GF-D8 (cell line): ENCODE measurements at regions not wholly inside any gene's neighbourhood (a gene's known extent, or its start where the extent isn't known, plus 50 kb on each side); places are given as distances from the start of the nearest gene placed in this dataset.

ENCODE experiments used
- DNase-seq: peaks from one replicate; lab custom pipeline; 2025; lab: John Stamatoyannopoulos, UW

DNA sequence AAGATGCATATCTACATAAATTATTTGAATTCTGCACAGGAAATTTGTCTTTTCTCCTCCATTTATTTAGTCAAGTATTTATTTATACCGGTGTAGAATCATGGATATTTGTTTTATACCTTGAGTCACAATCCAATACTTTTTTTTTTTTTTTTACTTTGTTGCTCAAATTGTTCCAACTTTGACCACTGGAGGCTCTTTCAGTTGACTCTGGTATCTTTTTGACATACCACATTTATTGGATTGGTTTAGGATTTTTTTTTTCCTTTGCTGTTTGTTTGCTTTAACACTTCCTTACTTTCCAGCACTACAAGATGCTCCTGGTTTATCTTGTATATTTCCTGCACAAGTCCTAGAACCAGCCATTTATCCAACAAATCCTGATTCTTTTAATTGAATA, 543.1 kb upstream of the RIOK2 start:
- DNase-seq, result no peak

DNA sequence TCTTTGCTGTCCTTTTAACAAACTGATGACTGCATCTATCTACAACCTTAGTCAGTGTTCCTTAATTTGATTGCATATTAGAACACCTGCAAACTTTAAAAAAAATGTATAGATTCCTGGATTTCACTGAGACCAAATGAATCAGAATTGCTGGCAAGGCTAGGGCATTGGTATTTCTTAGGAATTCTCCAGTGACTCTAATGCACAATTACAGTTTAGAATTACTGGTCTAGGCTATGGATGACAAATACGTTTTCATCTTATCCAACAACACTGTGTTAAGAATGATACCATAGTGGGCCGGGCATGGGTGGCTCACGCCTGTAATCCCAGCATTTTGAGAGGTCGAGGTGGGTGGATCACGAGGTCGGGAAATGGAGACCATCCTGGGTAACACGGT, 545.9 kb upstream of the RIOK2 start:
- no peak for DNase-seq

DNA sequence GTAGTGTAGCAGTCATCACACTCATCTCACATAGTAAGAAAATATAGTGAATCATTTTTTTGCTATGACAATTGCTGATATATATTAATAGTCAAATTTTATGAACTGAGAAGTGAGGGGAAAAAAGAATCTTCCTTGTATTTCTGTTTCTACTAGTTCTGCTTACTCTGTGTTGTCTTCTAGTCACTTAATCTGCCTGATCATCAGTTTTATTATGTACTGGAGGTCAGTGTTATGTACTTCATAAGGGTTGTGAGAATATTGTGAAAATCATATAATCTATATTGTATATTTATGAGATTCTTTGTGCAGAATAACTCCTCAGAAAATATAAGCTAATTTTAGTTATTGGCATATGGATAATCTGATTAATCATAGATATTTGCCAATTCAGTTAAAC, 546.9 kb upstream of the RIOK2 start:
- DNase-seq, result no peak

DNA sequence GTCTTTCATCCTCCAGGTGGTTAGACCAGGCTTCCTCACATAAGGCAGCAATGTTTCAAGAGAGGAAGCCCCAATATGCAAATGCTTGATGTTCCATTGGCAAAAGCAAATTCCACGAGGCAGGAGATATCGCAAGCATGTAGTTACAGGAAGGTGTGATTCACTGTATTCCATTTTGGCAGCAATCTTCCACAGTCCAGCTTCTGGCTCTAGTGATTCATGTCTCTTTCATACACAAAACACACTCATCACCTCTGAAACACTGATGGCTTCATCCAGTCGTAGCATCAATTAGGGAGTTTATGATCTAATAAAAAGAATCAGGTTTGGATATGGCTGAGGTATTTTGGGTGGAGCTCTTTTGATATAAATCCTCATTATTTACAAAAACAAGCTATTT, 552.2 kb upstream of the RIOK2 start:
- no peak for DNase-seq

DNA sequence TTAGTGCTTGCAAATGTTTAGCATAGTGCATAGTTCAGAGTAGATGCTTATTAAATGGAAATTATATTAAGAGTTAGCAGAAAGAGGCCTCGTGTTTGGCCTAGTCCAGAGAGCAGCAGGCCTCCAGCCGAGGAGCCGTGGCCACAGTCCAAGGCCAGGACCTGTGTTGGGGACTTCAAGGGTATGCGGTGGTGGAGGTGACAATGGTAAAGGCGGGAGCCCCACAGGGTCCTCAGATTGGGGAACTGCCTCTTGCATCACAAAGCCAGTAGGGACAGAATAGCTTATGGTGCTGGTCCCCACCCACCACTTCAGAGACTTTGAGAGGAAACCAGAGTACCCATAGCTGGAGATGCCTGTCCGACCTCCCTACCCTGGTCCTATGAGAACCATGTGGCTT, 554.6 kb upstream of the RIOK2 start:
- no peak for DNase-seq

DNA sequence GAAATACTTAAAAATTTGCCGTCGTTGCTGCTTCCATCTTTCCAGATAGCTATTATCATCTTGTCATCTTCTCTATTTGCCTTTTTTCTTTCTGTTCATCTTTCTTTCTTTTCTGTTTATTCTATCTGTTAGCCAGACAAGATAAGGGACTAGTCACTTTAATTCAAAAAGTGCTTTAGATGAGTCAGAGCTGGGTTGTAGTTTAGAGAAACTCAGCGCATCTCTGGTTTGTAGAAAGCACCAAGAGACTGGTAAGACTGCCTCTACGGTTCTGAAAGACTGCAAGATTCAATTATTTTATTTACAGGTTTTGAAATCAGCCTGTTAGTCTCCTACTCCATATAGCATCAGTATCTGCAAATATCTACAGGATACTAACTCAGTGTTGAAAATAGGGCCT, 562.8 kb upstream of the RIOK2 start:
- DNase-seq, result no peak

DNA sequence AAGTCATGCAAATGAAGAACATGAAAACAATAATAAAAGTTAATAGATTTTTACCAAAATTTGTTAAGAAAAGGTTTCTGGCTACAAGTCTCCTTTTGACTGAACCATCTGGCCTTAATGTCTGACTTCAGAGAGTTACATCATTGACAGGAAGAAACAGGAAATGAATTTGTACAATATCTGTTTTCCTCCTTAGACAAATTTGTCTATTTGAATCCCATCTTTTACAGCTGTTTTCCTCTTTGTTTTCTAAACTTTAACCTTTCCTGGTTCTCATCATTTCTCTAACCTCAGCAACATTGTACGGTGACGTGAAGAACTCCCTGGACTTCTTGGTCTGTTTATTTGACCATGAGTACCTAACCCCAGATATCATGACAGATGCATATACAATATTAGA, 567.5 kb upstream of the RIOK2 start:
- DNase-seq, result no peak

DNA sequence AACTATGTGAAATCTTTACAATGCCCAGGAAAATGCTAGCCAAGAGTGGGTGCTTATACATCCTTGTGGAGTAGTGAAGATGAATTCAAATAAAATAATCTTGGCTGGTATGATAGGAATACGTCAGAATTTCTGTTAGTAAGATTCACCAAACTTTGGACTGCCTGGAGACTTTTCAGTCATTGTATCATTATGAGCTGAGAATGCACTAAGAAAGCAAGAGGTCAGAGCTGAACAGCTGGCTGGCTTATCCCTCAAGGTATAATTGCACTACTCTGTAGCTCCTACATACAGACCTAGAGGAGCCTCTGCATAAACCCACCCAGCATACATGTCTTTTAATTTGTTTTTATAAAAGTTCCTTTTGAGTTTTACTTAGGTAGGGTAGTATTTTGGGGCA, 568.5 kb upstream of the RIOK2 start:
- DNase-seq, result no peak

DNA sequence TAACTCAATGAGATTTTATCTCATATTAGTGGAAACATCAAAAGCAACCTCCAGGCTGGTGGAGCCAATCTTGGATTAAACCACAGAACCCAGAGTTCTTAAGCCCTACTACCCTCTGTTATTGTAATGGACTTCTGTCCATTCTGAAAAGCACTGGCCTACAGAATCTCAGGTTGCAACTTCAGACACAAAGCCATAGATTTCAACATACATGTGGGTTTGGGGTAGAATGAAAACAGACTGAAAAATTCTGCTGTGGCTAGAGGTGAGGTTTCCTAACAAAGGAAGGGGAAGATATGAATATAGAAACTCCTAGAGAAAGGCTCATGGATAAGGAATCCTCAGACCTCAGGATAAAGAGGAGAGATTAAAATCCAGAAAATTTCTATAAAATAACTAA, 569.8 kb upstream of the RIOK2 start:
- DNase-seq, result no peak

DNA sequence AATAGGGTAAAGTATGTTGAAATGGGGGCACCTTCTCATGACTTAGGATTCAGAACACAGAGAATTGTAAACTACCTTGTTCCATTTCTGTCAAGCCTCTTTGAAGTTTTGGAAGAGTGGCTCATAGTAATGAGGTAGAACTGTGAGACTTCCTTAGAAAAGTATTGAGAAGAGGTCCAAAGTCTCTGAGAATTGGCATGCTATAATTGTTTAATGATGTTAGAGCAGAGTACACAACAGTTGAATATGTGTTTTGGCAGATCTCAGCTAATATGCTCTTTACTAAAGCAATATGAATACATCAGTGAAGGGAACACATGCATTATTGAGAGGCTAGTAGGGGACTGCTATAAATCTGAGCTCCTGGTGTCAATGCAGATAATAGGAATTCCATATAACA, 579.4 kb upstream of the RIOK2 start:
- DNase-seq, result no peak

DNA sequence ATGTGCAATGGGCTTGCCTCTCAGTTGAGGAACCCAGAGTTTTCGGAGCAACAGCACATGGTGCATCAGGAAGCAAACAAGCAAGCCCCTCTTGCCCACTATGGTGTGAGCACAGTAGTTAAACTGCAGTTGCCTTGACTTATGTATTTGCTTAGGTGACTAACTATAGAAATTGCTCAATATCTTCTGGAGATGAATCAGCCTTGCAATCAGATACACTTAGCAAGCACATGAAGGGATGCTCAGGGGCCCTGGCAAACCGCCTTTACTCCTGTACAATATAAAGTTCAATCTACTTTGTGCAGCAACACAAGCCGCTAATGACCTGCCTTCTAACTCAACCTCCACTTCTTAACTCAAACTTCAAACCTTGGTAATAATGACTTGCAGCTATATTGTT, 581.7 kb upstream of the RIOK2 start:
- no peak for DNase-seq

DNA sequence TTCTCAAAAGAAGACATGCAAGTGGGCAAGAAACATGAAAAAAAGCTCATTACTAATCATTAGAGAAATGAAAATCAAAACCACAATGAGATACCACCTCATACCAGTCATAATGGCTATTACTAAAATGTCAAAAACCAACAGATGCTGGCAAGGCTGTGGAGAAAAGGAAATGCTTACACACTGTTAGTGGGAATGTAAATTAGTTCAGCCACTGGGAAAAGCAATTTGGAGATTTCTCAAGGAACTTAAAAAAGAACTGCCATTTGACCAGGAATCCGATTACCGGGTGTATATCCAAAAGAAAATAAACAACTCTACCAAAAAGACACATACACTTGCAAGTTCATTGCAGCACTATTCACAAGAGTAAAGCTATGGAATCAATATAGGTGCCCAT, 595.4 kb upstream of the RIOK2 start:
- no peak for DNase-seq

DNA sequence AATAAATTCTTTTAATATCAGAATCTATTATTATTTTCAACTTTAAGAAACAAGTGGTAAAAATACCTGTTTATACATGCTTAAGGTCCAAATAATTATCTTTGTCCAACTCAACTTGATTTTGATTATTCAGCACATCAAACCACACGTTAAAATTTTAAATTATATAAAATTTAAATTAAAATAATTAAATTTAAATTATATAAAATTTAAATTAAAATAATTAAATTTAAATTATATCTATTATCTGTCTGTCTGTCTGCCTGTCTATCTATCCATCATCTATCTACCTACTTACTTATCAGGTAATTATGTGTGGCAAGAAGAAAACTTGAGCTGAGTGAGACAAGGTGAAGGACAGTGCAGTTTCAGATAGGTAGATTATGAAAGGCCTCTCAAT, 605.3 kb upstream of the RIOK2 start:
- DNase-seq, result no peak

DNA sequence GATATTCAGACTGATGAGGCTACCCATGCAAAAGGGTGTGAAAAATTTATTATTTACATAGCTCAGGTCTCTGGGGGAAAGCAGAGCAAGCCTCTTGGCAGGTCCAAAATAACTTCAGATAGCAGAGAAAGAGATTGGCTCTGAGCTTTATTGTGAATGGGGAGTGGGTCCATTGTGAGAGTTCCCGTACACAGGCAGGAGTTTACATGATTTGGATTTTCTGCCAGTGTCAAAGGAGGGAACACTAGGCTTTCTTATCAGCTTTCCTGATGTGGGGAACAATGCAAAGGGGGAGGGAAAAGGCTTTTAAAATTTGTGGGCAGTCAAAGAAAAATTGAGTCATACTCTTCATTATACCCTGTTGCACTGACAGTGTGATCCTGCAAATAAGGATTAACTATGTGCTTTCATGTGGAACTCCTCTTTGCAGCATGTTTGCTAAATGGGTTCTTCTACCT, 615.0 kb upstream of the RIOK2 start:
- DNase-seq, result no peak

DNA sequence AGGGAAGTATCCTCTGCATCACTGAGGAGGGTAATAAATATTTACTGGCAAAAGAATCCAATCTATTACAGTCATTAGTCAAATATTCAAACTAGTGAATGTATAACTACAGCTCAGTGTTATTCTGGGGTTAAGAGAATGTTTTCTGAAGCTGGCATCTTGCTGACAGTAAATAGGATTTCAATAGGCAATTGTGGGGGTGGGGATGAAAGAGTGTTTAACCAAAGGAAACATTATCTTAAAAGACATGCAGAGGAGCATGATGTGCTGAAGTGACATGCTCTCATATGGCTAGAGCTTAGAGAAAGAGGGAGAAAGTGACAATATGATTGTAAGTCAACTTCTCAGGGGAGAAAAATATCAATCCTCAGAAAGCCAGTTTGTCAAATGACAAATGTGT, 618.4 kb upstream of the RIOK2 start:
- no peak for DNase-seq

DNA sequence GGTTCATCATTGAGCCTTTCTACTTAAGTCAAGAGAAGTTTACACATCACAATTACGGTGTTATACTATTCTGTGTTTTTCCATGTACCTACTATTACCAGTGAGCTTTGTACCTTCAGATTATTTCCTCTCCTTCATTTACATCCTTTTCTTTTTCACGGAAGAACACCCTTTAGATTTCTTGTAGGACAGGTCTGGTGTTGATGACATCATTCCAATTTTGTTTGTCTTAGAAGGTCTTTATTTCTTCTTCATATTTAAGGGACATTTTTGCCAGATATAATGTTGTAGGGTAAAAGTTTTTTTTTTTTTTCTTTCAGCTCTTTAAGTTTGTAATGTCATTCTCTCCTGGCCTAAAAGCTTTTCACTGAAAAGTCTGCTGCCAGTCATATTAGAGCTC, 637.1 kb upstream of the RIOK2 start:
- DNase-seq, result no peak

DNA sequence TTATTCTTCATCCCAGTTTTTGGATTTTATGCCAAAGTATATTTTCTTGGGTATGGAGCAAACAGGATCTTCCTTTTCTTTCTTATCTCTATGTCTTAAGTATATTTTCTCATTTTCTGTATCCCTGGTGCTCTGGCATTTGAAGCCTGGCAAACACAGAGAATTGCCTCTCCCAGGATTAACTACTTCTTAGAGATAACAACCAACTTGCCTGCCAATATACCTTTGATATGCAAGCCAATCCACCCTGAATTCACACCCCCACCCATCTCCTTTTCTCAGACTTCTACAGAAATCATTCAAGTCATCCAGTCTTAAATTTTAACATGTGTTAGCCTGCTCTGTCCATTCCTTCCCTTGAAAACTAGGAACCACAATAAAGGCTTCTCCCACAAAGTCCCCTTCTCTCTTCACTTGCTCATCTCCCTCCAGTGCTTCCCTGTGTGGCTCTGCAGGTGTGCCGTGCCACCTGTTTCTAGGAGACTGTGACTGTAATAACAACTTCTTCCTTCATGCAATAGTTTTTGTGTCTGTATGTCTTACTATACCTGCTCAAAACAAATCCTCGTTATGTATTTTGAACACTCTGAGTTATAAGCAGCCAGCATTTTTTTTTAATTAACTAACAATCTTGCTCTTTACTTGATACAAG, 649.7 kb upstream of the RIOK2 start:
- DNase-seq, result no peak

DNA sequence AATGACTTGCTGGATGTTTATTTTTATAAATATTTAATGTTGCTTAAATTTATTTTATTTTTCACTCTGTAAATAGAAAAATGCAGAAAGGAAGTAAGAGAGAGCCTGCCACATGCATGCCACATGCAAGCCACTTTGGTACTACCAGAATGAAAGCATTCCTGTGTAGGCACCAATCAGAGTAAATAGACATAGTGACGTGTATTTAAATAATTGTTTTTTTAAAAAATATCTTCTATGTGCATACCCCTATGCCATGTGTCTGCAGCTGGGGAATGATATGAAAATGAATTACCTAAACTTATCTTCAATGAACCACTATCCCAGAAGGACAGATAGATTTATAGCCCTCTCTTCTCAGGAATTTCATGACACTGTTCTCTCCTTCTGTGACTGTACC, 651.5 kb upstream of the RIOK2 start:
- no peak for DNase-seq

DNA sequence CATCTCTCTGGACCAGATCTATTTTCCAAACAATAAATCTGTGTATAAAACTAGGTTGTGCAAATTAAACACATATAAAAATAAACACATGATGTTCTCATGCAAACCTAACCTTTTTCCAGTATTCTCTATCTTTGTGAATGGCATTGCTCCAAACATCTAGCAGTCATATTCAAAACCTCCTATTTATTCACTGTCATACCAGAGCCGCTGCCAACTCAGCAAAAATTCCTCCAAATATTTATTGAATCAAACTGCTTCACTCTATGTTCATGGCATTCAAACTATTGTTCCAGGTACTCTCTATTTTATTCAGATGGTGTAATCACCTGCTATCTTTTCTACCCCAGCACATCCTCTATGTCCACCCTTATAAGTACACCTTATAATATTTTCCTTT, 652.1 kb upstream of the RIOK2 start:
- no peak for DNase-seq

DNA sequence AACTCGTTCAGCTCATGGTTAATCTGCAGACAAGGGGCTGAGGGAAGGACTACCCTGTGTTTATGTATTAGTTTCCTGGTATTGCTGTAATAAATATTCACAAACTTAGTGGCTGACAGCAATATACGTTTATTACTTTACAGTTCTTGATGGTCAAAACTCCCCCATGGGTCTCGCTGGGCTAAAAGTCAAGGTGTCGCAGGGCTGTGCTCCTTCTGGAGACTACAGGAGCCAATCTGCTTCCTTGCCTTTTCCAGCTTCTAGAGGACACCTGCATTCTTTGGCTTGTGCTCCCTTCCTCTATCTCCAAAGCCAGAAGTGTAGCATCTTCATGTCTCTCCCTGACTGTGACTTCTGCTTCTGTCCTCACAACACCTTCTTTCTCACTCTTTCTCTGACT, 653.8 kb upstream of the RIOK2 start:
- no peak for DNase-seq

DNA sequence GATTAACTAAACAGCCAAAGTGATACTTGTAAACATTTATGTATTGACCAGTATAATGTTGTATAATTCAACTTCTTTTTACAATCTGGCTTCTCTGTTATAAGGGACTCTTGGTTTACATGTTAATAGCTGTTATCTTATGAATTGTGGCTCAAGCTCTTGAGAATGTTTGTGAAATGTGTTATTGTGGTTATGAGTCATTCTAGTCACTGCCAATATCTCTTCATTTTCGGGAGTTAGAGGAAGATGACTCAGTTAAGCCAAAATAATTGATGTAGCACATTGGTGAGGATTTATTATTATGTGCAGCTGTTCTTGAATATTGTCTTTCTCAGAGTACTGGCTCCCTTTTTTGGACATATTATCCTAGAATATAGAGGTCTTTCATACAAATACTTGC, 655.2 kb upstream of the RIOK2 start:
- no peak for DNase-seq

DNA sequence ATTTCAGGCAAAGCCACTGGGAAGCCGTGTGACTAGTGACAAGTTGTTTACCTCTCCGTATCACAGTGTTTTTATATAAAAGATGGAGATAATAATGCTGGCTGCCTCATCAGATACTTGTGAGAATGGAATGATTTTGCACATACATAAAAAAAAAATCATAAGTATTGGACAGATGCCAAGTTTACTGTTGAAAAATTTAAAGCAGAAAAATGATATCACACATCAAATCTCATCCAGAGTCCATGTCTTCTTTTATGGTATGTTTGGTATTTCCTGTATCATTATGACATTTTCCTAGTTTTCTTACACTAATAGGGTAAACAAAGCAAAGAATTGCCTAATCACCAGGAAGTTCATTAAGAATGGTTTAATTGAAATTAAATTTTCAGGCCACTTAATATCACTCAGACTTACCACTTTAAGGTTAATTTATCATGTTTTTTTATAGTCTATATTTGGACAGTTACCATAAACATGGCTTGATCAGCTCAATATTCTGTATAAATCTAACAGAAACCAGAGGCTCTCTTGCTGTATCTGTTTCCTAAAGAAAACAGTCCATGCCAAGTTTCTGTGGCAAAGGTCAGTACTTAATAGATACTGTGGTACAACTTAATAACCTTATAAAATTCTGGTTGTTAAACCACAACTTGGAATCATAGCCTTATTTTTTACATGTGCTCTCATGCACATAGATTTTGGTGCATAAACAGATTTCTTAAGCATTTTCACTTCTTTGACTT, 656.5 kb upstream of the RIOK2 start:
- no peak for DNase-seq

DNA sequence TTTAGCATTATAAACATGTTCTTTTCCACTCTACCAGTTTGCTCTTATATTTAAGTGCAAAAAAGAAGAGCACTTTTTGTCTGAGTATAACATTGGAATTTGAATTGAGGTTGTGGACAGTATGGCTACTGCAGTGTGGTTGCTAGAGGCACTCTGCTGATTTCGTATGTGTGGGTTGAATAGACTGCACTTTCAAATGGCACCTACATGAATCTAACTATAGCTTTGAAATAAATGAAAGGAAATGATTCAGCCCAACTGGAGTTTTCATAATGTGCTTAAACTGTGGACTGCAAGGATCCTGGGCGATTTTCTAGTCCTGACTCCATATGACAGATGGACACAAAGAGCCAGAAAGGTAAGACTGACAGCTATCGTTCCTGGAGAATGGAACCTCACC, 657.6 kb upstream of the RIOK2 start:
- DNase-seq, result no peak

DNA sequence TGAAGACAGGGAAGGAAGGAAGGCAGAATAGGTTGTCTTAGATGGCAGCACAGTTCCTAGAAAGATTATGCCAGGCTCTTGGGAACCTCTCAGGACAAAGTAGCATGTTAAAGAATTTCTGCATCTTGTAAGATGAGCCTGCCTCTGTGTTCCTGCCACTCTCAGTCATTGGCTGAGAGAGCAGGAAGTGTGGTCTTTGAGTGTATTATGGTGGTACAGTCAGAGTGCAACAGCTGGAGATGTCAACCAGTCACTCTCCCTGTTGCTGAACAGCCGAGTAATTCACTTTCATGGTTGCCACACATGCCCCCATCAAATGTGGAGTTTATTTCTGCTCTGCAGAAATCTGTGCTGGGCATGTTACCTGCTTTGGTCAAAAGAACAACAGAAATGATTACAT, 659.6 kb upstream of the RIOK2 start:
- no peak for DNase-seq
